ENCODE measurements at regions not wholly inside any gene's neighbourhood (a gene's known extent, or its start where the extent isn't known, plus 50 kb on each side); places are given as distances from the start of the nearest gene placed in this dataset.

- ChIA-PET POLR2A (no interaction called here), CTCF (no interaction called here)
- H3K4me3 ChIP-seq (ENCODE audit: low read depth, low read length): no peak overlapping the region
- H3K36me3 ChIP-seq (ENCODE audit: control insufficient read depth, insufficient read depth, low read length): no peaks in the 10 kb centered on the region
- no peaks in the 10 kb centered on the region for H3K27me3 ChIP-seq (ENCODE audit: control insufficient read depth, insufficient read depth, low read length)
- DNase-seq (ENCODE audit: low read depth): no peak
- TF ChIP-seq, protein P1, sequence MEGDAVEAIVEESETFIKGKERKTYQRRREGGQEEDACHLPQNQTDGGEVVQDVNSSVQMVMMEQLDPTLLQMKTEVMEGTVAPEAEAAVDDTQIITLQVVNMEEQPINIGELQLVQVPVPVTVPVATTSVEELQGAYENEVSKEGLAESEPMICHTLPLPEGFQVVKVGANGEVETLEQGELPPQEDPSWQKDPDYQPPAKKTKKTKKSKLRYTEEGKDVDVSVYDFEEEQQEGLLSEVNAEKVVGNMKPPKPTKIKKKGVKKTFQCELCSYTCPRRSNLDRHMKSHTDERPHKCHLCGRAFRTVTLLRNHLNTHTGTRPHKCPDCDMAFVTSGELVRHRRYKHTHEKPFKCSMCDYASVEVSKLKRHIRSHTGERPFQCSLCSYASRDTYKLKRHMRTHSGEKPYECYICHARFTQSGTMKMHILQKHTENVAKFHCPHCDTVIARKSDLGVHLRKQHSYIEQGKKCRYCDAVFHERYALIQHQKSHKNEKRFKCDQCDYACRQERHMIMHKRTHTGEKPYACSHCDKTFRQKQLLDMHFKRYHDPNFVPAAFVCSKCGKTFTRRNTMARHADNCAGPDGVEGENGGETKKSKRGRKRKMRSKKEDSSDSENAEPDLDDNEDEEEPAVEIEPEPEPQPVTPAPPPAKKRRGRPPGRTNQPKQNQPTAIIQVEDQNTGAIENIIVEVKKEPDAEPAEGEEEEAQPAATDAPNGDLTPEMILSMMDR (IDR thresholded peaks at IDR 0.05; ENCODE audit: insufficient read depth, low read depth, low read length): no peak
Observed at GRCh38 chr3:24615177-24615576, 120.5 kb upstream of the THRB start.

DNA sequence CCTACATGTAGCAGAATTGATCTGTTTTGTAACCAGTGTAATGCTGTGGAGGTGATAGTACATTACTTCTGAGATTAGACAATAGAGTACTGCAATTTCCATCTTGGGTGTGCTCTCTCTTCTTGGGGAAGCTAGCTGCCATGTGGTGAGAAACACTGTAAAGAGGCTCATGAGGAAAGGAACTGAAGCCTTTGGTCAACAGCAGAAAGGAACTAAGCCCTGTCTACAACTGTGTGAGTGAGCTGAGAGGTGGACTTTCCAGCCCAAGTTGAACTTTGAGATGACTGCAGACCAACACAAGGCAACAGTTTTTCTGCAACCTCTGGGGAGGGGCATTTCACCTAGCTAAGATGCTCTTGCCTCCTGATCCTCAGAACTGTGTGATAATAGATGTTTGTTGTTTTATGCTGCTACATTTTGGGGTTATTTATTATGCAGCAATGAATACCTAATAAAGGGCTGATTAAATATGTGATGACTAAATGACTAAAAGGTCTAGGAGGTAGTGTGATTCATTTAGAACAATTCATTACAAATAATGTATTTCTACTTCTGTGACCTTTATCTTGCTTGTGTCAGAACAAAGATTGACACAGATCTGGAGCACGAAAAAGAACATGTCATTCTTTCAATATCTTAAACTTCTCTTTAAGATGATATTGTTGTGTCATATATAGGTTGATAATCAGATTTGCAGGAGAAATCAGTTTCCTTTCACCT is 121.6 kb upstream of the THRB start:
- CTCF ChIA-PET: no interaction called here
- TF ChIP-seq, protein P1 (IDR thresholded peaks at IDR 0.05; ENCODE audit: insufficient read depth, low read depth, low read length): no peak
- no peak for DNase-seq (ENCODE audit: low read depth)
- Histone ChIP-seq H3K27me3 (ENCODE audit: control insufficient read depth, insufficient read depth, low read length) (no peaks in the 10 kb centered on the region), H3K4me3 (ENCODE audit: low read depth, low read length) (no peak overlapping the region), H3K36me3 (ENCODE audit: control insufficient read depth, insufficient read depth, low read length) (no peaks in the 10 kb centered on the region)
- POLR2A ChIA-PET: no interaction called here

DNA sequence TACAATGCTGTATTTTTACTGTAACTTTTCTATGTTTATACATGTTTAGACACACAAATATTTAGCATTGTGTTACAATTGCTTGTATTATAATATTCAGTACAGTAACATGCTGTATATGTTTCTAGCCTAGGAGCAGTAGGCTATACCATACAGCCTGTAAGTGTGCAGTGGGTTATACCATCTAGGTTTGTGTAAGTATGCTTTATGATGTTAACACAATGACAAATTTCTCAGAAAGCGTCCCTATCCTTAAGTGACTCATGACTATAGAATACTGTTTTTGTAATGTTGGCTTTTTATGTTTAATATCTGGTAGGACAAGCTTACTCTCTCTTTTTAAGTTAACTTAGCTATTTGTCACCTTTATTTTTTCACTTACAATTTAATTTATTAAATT is 127.5 kb upstream of the THRB start:
- no peak for DNase-seq (ENCODE audit: low read depth)
- ChIA-PET CTCF (no interaction called here), POLR2A (no interaction called here)
- Histone ChIP-seq H3K27me3 (ENCODE audit: control insufficient read depth, insufficient read depth, low read length) (no peaks in the 10 kb centered on the region), H3K4me3 (ENCODE audit: low read depth, low read length) (no peak overlapping the region), H3K36me3 (ENCODE audit: control insufficient read depth, insufficient read depth, low read length) (no peaks in the 10 kb centered on the region)
- TF ChIP-seq, protein P1 (IDR thresholded peaks at IDR 0.05; ENCODE audit: insufficient read depth, low read depth, low read length): no peak

DNA sequence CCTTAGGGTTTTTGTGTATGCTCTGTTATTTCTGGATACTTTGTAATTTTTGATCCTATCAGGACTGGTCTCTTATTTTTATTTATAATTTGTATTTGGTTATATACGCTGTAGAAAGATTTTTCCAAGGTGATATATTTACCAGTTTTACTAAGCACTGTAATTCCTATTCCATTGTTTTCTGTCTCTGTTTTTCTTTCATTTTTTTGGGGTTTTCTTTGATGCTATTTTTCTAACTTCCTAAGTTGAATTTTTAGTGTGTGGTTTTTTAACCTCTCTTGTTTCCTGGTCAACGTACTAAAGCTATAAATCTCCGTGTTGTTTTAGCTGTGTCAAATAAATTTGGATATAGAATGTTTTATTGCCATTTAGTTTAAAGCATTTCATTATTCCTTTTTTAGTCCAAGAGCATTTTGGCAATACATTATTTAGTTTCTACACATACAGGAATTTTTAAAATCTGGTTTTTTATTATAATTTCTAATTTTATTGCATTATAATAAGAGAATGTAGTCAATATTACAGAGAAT is 128.1 kb upstream of the THRB start:
- CTCF ChIA-PET: no interaction called here
- Histone ChIP-seq H3K27me3 (ENCODE audit: control insufficient read depth, insufficient read depth, low read length) (no peaks in the 10 kb centered on the region), H3K36me3 (ENCODE audit: control insufficient read depth, insufficient read depth, low read length) (no peaks in the 10 kb centered on the region), H3K4me3 (ENCODE audit: low read depth, low read length) (no peak overlapping the region)
- POLR2A ChIA-PET: no interaction called here
- no peak for DNase-seq (ENCODE audit: low read depth)
- TF ChIP-seq, protein P1 (IDR thresholded peaks at IDR 0.05; ENCODE audit: insufficient read depth, low read depth, low read length): no peak

DNA sequence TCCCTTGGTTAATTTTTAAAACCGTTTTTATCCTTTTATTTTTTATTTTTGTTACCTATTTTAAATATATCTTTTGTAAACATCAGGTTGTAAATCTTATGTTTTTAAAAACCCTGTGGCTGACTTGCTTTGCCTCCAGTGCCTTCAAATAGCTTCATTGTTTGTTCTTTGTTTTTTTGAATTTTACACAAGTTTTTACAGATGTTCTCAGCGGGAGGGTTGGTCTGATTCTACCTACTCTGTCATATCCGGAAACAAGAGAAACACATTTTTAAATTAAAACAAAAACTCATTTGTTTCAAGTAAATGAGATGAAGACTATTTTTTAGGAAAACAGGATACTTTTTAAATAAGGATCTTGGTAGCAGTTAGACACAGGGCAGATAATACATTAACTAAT is 129.0 kb upstream of the THRB start:
- TF ChIP-seq, protein P1 (IDR thresholded peaks at IDR 0.05; ENCODE audit: insufficient read depth, low read depth, low read length): no peak
- ChIA-PET CTCF (no interaction called here), POLR2A (no interaction called here)
- DNase-seq (ENCODE audit: low read depth): no peak
- Histone ChIP-seq H3K4me3 (ENCODE audit: low read depth, low read length) (no peak overlapping the region), H3K36me3 (ENCODE audit: control insufficient read depth, insufficient read depth, low read length) (no peaks in the 10 kb centered on the region), H3K27me3 (ENCODE audit: control insufficient read depth, insufficient read depth, low read length) (no peaks in the 10 kb centered on the region)
